ENCODE measurements at regions not wholly inside any gene's neighbourhood (a gene's known extent, or its start where the extent isn't known, plus 50 kb on each side); places are given as distances from the start of the nearest gene placed in this dataset.

- DNase-seq, result no peak
Measured at GRCh38 chr20:41879123-41879522, 260.9 kb upstream of the CHD6 start.

DNA sequence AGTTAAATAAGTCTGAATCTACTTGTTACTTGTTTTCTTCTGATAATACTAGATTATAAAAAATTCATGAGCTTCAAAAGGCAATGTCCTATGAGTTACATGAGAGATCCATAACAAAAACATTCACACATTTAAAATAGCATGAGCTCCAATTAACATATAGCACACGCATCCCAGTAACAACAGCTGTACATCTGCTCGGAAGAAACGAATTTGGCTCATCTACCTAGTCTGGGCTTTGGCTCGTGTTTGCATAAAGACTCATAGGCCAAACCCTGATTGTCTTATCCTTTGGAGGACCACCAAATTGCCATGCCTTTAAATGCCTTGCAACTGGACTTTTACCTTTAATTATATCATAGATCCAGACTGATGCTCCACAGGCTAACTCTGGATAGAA, 259.7 kb upstream of the CHD6 start:
- DNase-seq, result no peak

GRCh38 chr20:41874658-41875057, 256.5 kb upstream of the CHD6 start:
- no peak for DNase-seq

DNA sequence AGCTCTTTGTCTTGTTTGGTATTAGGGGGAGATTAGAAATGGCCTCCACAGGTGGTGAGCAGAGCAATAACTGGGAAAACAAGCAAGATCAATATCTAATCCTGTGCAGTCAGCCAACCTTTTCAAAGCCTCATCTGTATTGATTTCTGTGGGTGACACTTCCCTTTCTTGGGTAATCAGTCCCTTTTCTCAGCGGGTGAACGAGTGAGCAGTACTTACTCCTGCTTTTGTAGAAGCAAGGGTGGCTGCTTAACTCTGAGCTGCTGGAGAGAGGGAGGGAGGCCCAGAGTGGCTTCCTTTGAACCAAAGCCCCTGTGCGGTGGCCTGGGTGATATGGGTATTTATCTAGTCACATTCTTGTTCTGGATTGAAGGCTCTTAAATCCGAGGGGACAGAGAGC, 254.8 kb upstream of the CHD6 start:
- DNase-seq, result no peak

- no peak for DNase-seq
Measured at GRCh38 chr20:41870869-41871462, 252.8 kb upstream of the CHD6 start.

DNA sequence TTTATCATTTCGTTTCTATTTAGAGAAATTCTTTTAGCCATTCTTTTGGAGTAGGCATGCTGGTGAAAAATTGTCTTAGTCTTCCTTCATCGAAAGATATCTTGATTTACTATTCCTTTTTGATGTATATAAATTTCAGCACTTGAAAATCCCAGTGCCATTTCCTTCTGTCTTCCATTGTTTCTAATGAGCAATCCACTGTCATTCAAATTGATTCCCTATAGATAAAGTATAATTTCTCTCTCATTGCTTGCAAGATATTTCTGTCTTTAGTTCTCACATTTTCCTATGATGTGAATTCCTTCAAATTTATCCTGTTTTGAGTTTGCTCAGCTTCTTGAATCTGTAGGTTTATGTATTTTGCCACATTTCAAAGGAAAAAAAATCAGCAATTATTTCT, 251.1 kb upstream of the CHD6 start:
- DNase-seq, result no peak

DNA sequence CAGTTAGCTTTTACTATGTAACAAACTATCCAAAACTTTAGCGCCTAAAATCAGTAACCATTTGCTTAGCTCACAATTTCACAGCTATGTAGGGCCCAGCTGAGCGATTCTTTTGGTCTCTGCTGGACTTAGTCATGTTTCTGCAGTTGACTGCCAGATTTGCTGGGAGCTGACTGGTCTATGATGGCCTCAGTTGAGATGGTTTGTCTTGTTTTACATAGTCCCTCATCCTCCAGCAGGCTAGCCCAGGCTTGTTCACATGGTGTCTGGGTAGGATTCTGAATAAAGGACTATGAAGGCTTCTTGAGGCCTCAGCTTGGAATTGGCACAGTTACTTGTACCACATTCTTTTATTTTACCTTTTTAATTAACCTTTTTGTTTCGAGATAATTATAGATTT, 247.8 kb upstream of the CHD6 start:
- DNase-seq, result no peak

DNA sequence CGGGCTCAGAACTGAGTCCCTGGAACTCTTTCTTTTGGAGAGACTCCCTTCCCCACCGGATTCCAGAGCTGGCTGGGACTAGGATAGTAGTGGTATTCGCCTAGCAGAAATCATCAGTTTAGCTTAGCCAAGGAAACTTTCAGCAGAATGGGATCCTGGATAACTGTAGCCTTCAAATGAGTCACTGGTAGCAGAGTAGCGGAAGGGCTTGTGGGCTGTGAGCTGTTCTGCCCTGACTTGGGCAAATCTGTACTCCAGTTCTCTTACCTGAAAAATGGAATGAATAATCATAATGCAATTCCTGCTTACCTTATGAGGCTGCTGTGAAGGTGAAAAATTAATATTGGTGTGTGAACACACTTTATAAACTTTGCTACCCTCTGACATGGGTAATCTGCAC, 244.3 kb upstream of the CHD6 start:
- DNase-seq, result no peak

GRCh38 chr20:41861772-41862422, 243.7 kb upstream of the CHD6 start:
- no peak for DNase-seq

GRCh38 chr20:41854765-41855164, 236.6 kb upstream of the CHD6 start:
- DNase-seq, result no peak

- DNase-seq, result no peak
Measured at GRCh38 chr20:41853806-41854205, 235.6 kb upstream of the CHD6 start.

DNA sequence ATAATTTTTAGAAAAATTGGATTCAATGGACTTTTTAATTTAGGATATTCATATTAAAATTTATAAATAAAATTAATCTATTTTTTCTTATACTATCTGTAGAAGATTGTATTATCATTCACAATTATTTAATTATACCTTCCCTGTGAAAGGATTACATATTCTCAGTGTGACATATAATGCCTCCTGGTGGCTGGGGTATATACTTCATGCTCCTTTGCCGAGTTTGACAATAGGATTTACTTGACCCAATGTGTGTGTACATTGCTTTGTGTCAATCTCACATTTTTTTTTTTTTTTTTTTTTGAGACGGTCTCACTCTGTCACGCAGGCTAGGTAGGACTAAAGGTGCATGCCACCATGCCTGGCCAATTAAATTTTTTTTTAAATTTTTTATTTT, 230.0 kb upstream of the CHD6 start:
- DNase-seq, result no peak

DNA sequence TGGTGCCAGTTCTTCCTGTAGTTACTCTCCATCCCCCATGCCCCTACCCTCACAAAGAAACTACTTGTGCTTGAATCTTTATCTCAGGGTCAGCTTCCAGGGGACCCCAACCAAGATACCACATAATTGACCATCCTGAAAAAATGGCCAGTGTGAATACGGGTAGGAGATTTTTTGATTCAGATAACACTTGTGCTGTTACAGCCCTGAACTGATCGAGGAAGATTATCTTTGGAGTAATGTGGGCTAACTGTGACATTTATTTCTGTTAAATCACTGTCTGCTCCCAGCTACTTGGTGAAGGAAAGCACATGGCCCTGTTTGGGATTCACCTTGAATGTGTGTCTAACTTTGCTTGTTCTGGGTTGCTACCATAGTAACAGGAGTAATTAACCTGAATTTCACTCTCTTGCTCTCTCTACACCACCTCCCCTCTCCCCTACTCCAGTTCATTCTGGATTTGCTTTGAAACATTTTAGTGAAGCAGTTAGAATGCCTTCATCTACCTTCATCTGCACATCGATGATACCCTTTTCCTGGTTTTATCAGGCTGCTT, 219.6 kb upstream of the CHD6 start:
- DNase-seq, result no peak

DNA sequence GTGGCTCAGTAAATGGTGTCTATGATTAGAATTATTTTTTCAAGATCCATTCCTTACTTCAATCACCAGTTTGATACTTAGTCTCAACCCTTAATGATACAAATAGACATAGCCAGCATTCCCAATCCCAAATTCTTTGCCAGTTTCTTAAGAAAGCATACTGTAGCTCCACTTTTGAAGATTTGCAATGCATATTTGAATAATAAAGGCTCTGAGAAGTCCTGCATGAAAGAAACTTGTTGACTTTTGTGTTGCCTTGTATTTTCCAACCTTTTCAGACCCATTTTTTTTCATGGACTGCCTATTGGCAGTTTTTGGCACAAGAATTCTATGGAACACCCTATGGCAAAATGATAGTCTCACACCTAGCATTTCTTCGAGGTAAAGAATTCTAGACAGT, 215.6 kb upstream of the CHD6 start:
- no peak for DNase-seq

DNA sequence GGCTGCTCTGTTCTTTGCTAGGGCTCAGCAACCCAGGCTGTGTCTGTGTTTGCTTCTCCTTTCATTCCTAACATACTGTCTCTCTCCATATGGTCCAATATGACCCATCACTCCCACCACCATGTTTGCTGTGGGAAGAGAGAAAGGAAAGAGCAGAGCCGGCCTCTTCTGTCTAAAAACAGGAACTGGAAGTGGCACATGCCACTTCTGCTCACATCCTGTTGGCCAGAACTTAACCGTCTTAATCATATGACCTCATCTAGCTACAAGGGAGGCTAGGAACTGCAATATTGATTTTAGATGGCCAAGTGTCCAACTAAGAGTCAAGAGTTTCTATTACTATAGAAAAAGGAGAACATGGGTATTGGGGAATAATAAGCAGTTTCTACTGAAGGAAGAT, 212.5 kb upstream of the CHD6 start:
- no peak for DNase-seq

GRCh38 chr20:41819436-41819835, 201.3 kb upstream of the CHD6 start:
- no peak for DNase-seq

GRCh38 chr20:41818991-41819390, 200.8 kb upstream of the CHD6 start:
- DNase-seq, result no peak

DNA sequence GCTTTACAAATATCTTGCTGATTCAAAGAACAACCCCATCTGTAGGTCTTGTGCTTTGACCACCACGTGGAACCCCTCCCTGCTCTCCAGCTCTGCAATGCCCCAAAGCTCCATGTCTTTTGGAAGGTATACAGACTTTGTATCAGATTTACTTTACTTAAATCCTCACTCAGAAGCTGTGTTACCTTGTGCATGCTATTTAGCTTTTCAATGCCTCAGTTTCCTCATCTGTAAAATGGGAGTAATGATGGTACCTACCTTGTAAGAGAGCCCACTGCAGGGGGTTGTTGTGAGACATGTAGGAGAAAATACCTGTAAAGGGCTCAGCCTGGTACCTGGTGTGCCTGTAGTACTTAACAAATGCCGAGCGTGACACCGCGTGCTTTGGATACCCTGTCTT, 200.2 kb upstream of the CHD6 start:
- DNase-seq, result no peak

DNA sequence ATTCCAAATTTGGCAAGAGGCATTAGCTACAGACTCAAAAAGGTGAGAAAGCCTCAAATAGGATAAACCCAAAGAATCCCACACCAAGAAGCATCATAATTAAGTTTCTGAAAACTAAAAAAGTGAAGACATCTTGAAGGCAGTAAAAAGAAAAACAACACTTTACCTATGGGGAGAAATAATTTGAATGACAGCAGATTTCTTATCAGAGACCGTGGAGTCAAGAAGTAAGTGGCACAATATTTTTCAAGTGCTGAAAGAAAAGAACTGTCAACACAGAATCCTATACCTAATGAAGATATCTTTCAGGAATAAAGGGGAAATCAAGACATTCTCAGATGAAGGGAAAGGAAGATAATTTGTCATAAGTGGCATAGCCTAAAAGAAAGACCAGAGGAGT, 193.3 kb upstream of the CHD6 start:
- no peak for DNase-seq

- no peak for DNase-seq
Measured at GRCh38 chr20:41800040-41800439, 181.9 kb upstream of the CHD6 start.

- no peak for DNase-seq
Measured at GRCh38 chr20:41798930-41799502, 180.8 kb upstream of the CHD6 start.

GRCh38 chr20:41786158-41786557, 168.0 kb upstream of the CHD6 start:
- DNase-seq, result no peak

GRCh38 chr20:41784209-41784958, 166.2 kb upstream of the CHD6 start:
- DNase-seq, result no peak
